ENCODE measurements at regions not wholly inside any gene's neighbourhood (a gene's known extent, or its start where the extent isn't known, plus 50 kb on each side); places are given as distances from the start of the nearest gene placed in this dataset.

GRCh38 chr1:201681375-201681774, 142.4 kb downstream of the NAV1 start:
- no peaks in the 10 kb centered on the region for H4K20me1 ChIP-seq (replicated peaks; ENCODE audit: insufficient read depth)
- H3K27ac Mint-ChIP-seq, result no peak overlapping the region

More at GRCh38 chr1:201681375-201681774, 142.4 kb downstream of the NAV1 start:
- peaks cover 77% of the 10 kb centered on the region for H3K4me1 Mint-ChIP-seq
- H3K27me3 Mint-ChIP-seq (ENCODE audit: insufficient read depth, low read depth, poor library complexity), result peaks cover 2% of the 10 kb centered on the region
- H3K36me3 Mint-ChIP-seq (ENCODE audit: low read depth), result peaks cover 4% of the 10 kb centered on the region; the same call in 2 of the 3 replicates
- ATAC-seq (no peak), DNase-seq (ENCODE audit: low spot score) (no peak)
- Histone ChIP-seq H3K27ac (ENCODE audit: low read depth) (no peak overlapping the region), H3K79me2 (replicated peaks; ENCODE audit: insufficient read depth) (peaks cover 31% of the 10 kb centered on the region), H2AFZ (no peak overlapping the region), H3K36me3 (ENCODE audit: insufficient read depth) (no peaks in the 10 kb centered on the region), H3K4me2 (no peak overlapping the region), H3K9me2 (ENCODE audit: insufficient read depth) (no peaks in the 10 kb centered on the region), H3K4me1 (ENCODE audit: insufficient read depth) (peaks cover 64% of the 10 kb centered on the region), H3F3A (replicated peaks; ENCODE audit: low read depth) (peaks cover 16% of the 10 kb centered on the region; the same call in 1 of the 2 replicates), H3K27me3 (ENCODE audit: insufficient read depth) (no peaks in the 10 kb centered on the region), H3K4me3 (no peak overlapping the region)
- TF ChIP-seq POLR2AphosphoS5 (IDR thresholded peaks at IDR 0.05; ENCODE audit: low read depth) (no peak), ZNF114 (CRISPR knock-in tag; IDR thresholded peaks at IDR 0.05) (no peak), ZNF331 (CRISPR knock-in tag; IDR thresholded peaks at IDR 0.05; ENCODE audit: low read depth) (no peak), NANOG (IDR thresholded peaks at IDR 0.05; ENCODE audit: borderline replicate concordance) (no peak), ZNF462 (CRISPR knock-in tag; IDR thresholded peaks at IDR 0.05) (no peak), REST (IDR thresholded peaks at IDR 0.05; ENCODE audit: unreplicated experiment) (no peak), CTCF (conservative IDR thresholded peaks at IDR 0.05; ENCODE audit: low read depth in 2 of 2) (no peak), JUNB (IDR thresholded peaks at IDR 0.05; ENCODE audit: unreplicated experiment) (no peak), EZH2phosphoT487 (IDR thresholded peaks at IDR 0.05; ENCODE audit: unreplicated experiment) (no peak), EZH2 (IDR thresholded peaks at IDR 0.05; ENCODE audit: low read depth, unreplicated experiment) (no peak), ETS1 (IDR thresholded peaks at IDR 0.05) (no peak), CREB1 (CRISPR knock-in tag; IDR thresholded peaks at IDR 0.05; ENCODE audit: low read depth) (no peak), STAT1 (IDR thresholded peaks at IDR 0.05; ENCODE audit: unreplicated experiment) (no peak)
- H3K4me3 Mint-ChIP-seq, result no peak overlapping the region
- H3K9me3 Mint-ChIP-seq, result no peaks in the 10 kb centered on the region; the same call in 2 of the 3 replicates
